Chondrocyte (in vitro differentiated cells): ENCODE measurements at regions not wholly inside any gene's neighbourhood (a gene's known extent, or its start where the extent isn't known, plus 50 kb on each side); places are given as distances from the start of the nearest gene placed in this dataset.

Experiments
- DNase-seq: peaks from one replicate; pipeline ENCODE4 v3.0.0; 2021; ENCODE audit warnings: mixed read lengths, low spot score
- H3K27ac Mint-ChIP-seq: one replicate; pipeline ENCODE4 v1.8.0; 2021; ENCODE audit warnings: mild to moderate bottlenecking, moderate library complexity, mixed read lengths; ENCODE audit not compliant: unreplicated experiment
- H3K27me3 Mint-ChIP-seq: 2 replicates; pipeline ENCODE4 v1.8.0; 2021; ENCODE audit warnings: low read depth, mixed read lengths
- H3K36me3 Mint-ChIP-seq: 2 replicates; pipeline ENCODE4 v1.8.0; 2021; ENCODE audit warnings: low read depth, mixed read lengths
- H3K4me1 Mint-ChIP-seq: 2 replicates; pipeline ENCODE4 v1.8.0; 2021; ENCODE audit warnings: low read depth, mild to moderate bottlenecking, mixed read lengths
- H3K4me3 Mint-ChIP-seq: one replicate; pipeline ENCODE4 v1.8.0; 2021; ENCODE audit warnings: mild to moderate bottlenecking, moderate library complexity, mixed read lengths; ENCODE audit not compliant: unreplicated experiment
- H3K9me3 Mint-ChIP-seq: 2 replicates; pipeline ENCODE4 v1.8.0; 2021; ENCODE audit warnings: low read depth, mixed read lengths
- CTCF ChIP-seq: fragments of 200-600 bp; sonication (generic); IDR thresholded peaks from 2 replicates; pipeline ENCODE4 v1.5.0; 2021; ENCODE audit warnings: antibody characterized with exemption, mild to moderate bottlenecking, moderate library complexity

- DNase-seq, result no peak
- no peaks in the 10 kb centered on the region for H3K27me3 Mint-ChIP-seq
- H3K4me3 Mint-ChIP-seq, result no peak overlapping the region
- H3K36me3 Mint-ChIP-seq, result no peaks in the 10 kb centered on the region
- TF ChIP-seq CTCF, result no peak
- peaks cover 15% of the 10 kb centered on the region for H3K9me3 Mint-ChIP-seq
- H3K27ac Mint-ChIP-seq, result no peak overlapping the region
- no peaks in the 10 kb centered on the region for H3K4me1 Mint-ChIP-seq
Observed at GRCh38 chr20:42020316-42020715, 402.1 kb upstream of the CHD6 start.

- Mint-ChIP-seq H3K4me1 (no peaks in the 10 kb centered on the region), H3K27me3 (no peaks in the 10 kb centered on the region), H3K27ac (no peak overlapping the region), H3K4me3 (no peak overlapping the region), H3K9me3 (peaks cover 13% of the 10 kb centered on the region), H3K36me3 (no peaks in the 10 kb centered on the region)
- no peak for DNase-seq
- no peak for TF ChIP-seq CTCF
Observed at GRCh38 chr20:42018979-42019378, 400.8 kb upstream of the CHD6 start.

- Mint-ChIP-seq H3K9me3 (peaks cover 24% of the 10 kb centered on the region), H3K4me3 (no peak overlapping the region), H3K27me3 (no peaks in the 10 kb centered on the region), H3K36me3 (no peaks in the 10 kb centered on the region), H3K4me1 (no peaks in the 10 kb centered on the region), H3K27ac (no peak overlapping the region)
- no peak for TF ChIP-seq CTCF
- DNase-seq, result no peak
Observed at GRCh38 chr20:42010090-42010489, 391.9 kb upstream of the CHD6 start.

GRCh38 chr20:42007251-42007650 lies 389.1 kb upstream of the CHD6 start:
- DNase-seq, result no peak

GRCh38 chr20:42005211-42005610 lies 387.0 kb upstream of the CHD6 start:
- no peak overlapping the region for H3K27ac Mint-ChIP-seq

More at GRCh38 chr20:42007251-42007650, 389.1 kb upstream of the CHD6 start:
- TF ChIP-seq CTCF, result no peak
- Mint-ChIP-seq H3K36me3 (no peaks in the 10 kb centered on the region), H3K9me3 (peaks cover 24% of the 10 kb centered on the region), H3K4me1 (no peaks in the 10 kb centered on the region), H3K27me3 (no peaks in the 10 kb centered on the region), H3K4me3 (no peak overlapping the region), H3K27ac (no peak overlapping the region)

More at GRCh38 chr20:42005211-42005610, 387.0 kb upstream of the CHD6 start:
- no peak for TF ChIP-seq CTCF
- no peaks in the 10 kb centered on the region for H3K36me3 Mint-ChIP-seq
- H3K4me1 Mint-ChIP-seq, result no peaks in the 10 kb centered on the region
- peaks cover 13% of the 10 kb centered on the region for H3K9me3 Mint-ChIP-seq
- H3K27me3 Mint-ChIP-seq, result no peaks in the 10 kb centered on the region
- no peak overlapping the region for H3K4me3 Mint-ChIP-seq
- DNase-seq, result no peak
